ENCODE measurements at regions not wholly inside any gene's neighbourhood (a gene's known extent, or its start where the extent isn't known, plus 50 kb on each side); places are given as distances from the start of the nearest gene placed in this dataset.

GRCh38 chr2:344811-345210 is 56.9 kb upstream of the ALKAL2 start:
- Histone ChIP-seq H3K9me3 (ENCODE audit: insufficient read depth in 2 of 2, low read depth in 1 of 2, low read length in 1 of 2) (no peaks in the 10 kb centered on the region), H3K9ac (replicated peaks in 1 of 4; ENCODE audit: extremely low read depth in 1 of 4, low read depth in 3 of 4, low read length in 3 of 4) (no peak overlapping the region), H2AK5ac (ENCODE audit: low read depth, low read length) (no peak overlapping the region), H3K79me2 (ENCODE audit: control insufficient read depth in 1 of 2, insufficient read depth in 2 of 2, low read length in 2 of 2) (no peaks in the 10 kb centered on the region), H2BK15ac (ENCODE audit: low read length) (no peak overlapping the region), H2BK120ac (replicated peaks; ENCODE audit: low read depth, low read length) (no peak overlapping the region), H4K20me1 (replicated peaks in 1 of 2; ENCODE audit: control insufficient read depth in 1 of 2, insufficient read depth in 2 of 2, low read length in 2 of 2) (no peaks in the 10 kb centered on the region), H4K91ac (replicated peaks; ENCODE audit: insufficient read length, low read length) (no peak overlapping the region), H3K23ac (ENCODE audit: insufficient read length) (no peak overlapping the region), H4K5ac (ENCODE audit: insufficient read length, low read depth, low read length) (no peak overlapping the region), H3K4me2 (ENCODE audit: insufficient read depth in 1 of 2, low read depth in 2 of 2, low read length in 2 of 2) (no peak overlapping the region), H3K4ac (replicated peaks; ENCODE audit: insufficient read length, low read depth, low read length) (no peak overlapping the region), H2BK20ac (ENCODE audit: low read length) (no peak overlapping the region), H3K27ac (ENCODE audit: low read depth, low read length) (no peak overlapping the region), H4K8ac (ENCODE audit: extremely low read depth, insufficient read depth, low read length) (no peak overlapping the region), H3K36me3 (ENCODE audit: control insufficient read depth in 2 of 4, insufficient read depth in 4 of 4, low read length in 3 of 4) (no peaks in the 10 kb centered on the region), H3K4me1 (replicated peaks in 1 of 4; ENCODE audit: control insufficient read depth in 3 of 4, insufficient read depth in 4 of 4, low read length in 3 of 4) (no peaks in the 10 kb centered on the region), H2BK5ac (ENCODE audit: low read depth, low read length) (no peak overlapping the region), H3K79me1 (ENCODE audit: low read depth, low read length) (no peaks in the 10 kb centered on the region), H3K56ac (replicated peaks; ENCODE audit: insufficient read length, low read depth, low read length) (no peak overlapping the region), H3K18ac (ENCODE audit: extremely low read depth, low read length) (no peak overlapping the region), H3K14ac (ENCODE audit: insufficient read length) (no peak overlapping the region), H3K23me2 (ENCODE audit: low read depth, low read length) (no peaks in the 10 kb centered on the region), H3K27me3 (replicated peaks in 1 of 4; ENCODE audit: control insufficient read depth in 3 of 4, extremely low read depth in 1 of 4, insufficient read depth in 3 of 4, low read length in 3 of 4) (no peaks in the 10 kb centered on the region), H2AFZ (ENCODE audit: low read length) (no peak overlapping the region), H2BK12ac (ENCODE audit: low read depth, low read length) (no peak overlapping the region), H3K4me3 (ENCODE audit: extremely low read depth in 1 of 4, insufficient read depth in 2 of 4, low read depth in 3 of 4, low read length in 4 of 4) (no peak overlapping the region)
- ChIA-PET POLR2A (ENCODE audit: partially characterized antibody) (no interaction called here), CTCF (ENCODE audit: partially characterized antibody) (no interaction called here)
- no peak for DNase-seq (ENCODE audit: low read depth in 1 of 2, low spot score in 2 of 2)
- FAIRE-seq, result no peak
- WGBS, 2 experiments (ENCODE audit: extremely low coverage in 1 of 2, insufficient coverage in 1 of 2, insufficient read length in 1 of 2, insufficient replicate concordance in 2 of 2, low coverage in 1 of 2, low lambda C conversion rate in 2 of 2, missing lambda C conversion rate in 1 of 2), result 87% methylated on average over 4 of the region's 4 CpGs; no CpG with 5 or more reads in 1 of the 2 experiments
- TF ChIP-seq E2F6 (IDR thresholded peaks at IDR 0.05) (no peak), BRCA1 (IDR thresholded peaks at IDR 0.05; ENCODE audit: low read depth, low read length) (no peak), SRF (IDR thresholded peaks at IDR 0.05; ENCODE audit: low read depth, low read length) (no peak)
